ENCODE measurements at regions not wholly inside any gene's neighbourhood (a gene's known extent, or its start where the extent isn't known, plus 50 kb on each side); places are given as distances from the start of the nearest gene placed in this dataset.

- TF ChIP-seq CTCF (IDR thresholded peaks at IDR 0.05; ENCODE audit: low read depth, low read length): no peak
- Histone ChIP-seq H3K36me3 (no peaks in the 10 kb centered on the region), H3K4me3 (no peak overlapping the region), H3K9me3 (ENCODE audit: low read depth) (no peaks in the 10 kb centered on the region), H3K27ac (no peak overlapping the region), H3K4me1 (ENCODE audit: low read depth) (no peaks in the 10 kb centered on the region), H3K27me3 (no peaks in the 10 kb centered on the region)
- DNase-seq (ENCODE audit: low read depth in 1 of 2, low spot score in 1 of 2): no peak
These were observed 1335.3 kb downstream of the EFNB2 start for GRCh38 chr13:105200181-105200580.

- TF ChIP-seq CTCF (IDR thresholded peaks at IDR 0.05; ENCODE audit: low read depth, low read length): no peak
- H3K4me1 ChIP-seq (ENCODE audit: low read depth): no peaks in the 10 kb centered on the region
- H3K27ac ChIP-seq: no peak overlapping the region
- DNase-seq (ENCODE audit: low read depth in 1 of 2, low spot score in 1 of 2): peak in 1 of 2 donors; percentile 93
- H3K9me3 ChIP-seq (ENCODE audit: low read depth): no peaks in the 10 kb centered on the region
- no peaks in the 10 kb centered on the region for H3K27me3 ChIP-seq
- H3K36me3 ChIP-seq: no peaks in the 10 kb centered on the region
- no peak overlapping the region for H3K4me3 ChIP-seq
These were observed 1339.4 kb downstream of the EFNB2 start for GRCh38 chr13:105196052-105196451.

- Histone ChIP-seq H3K4me3 (no peak overlapping the region), H3K27me3 (no peaks in the 10 kb centered on the region), H3K36me3 (no peaks in the 10 kb centered on the region), H3K4me1 (ENCODE audit: low read depth) (no peaks in the 10 kb centered on the region), H3K9me3 (ENCODE audit: low read depth) (no peaks in the 10 kb centered on the region), H3K27ac (no peak overlapping the region)
- no peak for TF ChIP-seq CTCF (IDR thresholded peaks at IDR 0.05; ENCODE audit: low read depth, low read length)
- no peak for DNase-seq (ENCODE audit: low read depth in 1 of 2, low spot score in 1 of 2)
These were observed 1342.4 kb downstream of the EFNB2 start for GRCh38 chr13:105193026-105193425.

GRCh38 chr13:105184201-105184600 is 1351.3 kb downstream of the EFNB2 start:
- DNase-seq (ENCODE audit: low read depth in 1 of 2, low spot score in 1 of 2): no peak
- no peak for TF ChIP-seq CTCF (IDR thresholded peaks at IDR 0.05; ENCODE audit: low read depth, low read length)
- Histone ChIP-seq H3K27ac (no peak overlapping the region), H3K27me3 (no peaks in the 10 kb centered on the region), H3K4me3 (no peak overlapping the region), H3K4me1 (ENCODE audit: low read depth) (no peaks in the 10 kb centered on the region), H3K36me3 (no peaks in the 10 kb centered on the region), H3K9me3 (ENCODE audit: low read depth) (no peaks in the 10 kb centered on the region)

DNA sequence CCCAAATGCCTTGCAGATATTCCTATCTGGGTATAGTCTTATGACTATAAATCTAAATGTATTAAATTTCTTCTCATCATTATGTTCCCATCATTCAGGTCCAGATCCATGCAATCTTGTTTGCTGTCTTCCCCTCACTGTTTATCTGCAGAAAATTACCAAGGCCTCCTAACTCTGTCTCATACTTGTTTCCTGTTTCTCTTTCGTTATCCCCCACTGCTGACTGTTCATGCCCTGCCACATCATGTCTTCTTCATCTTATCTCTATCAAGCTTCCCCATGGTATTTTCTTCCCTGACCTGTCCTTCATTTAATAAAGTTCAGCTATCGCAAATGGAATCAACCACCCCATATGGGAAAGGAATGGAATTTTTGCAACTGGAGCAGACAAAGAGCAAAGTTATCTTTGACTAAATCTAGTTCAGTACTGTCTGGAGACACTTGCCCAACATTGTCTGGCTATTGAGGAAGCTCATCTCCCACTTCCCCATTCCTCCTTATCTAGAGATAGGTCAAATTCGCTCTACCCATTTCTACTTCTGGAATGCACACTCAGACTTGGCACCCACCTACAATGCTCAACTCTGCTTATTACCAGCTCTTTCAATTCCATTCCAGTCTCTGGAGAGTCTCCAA is 1358.1 kb downstream of the EFNB2 start:
- H3K27ac ChIP-seq: no peak overlapping the region
- no peaks in the 10 kb centered on the region for H3K36me3 ChIP-seq
- H3K27me3 ChIP-seq: no peaks in the 10 kb centered on the region
- TF ChIP-seq CTCF (IDR thresholded peaks at IDR 0.05; ENCODE audit: low read depth, low read length): no peak
- DNase-seq (ENCODE audit: low read depth in 1 of 2, low spot score in 1 of 2): no peak
- H3K4me3 ChIP-seq: no peak overlapping the region
- H3K9me3 ChIP-seq (ENCODE audit: low read depth): no peaks in the 10 kb centered on the region
- H3K4me1 ChIP-seq (ENCODE audit: low read depth): no peaks in the 10 kb centered on the region

Data from cardiac muscle cell (in vitro differentiated cells and primary cell).